ENCODE measurements at regions not wholly inside any gene's neighbourhood (a gene's known extent, or its start where the extent isn't known, plus 50 kb on each side); places are given as distances from the start of the nearest gene placed in this dataset.

GRCh38 chr13:39106216-39107005 lies 68.2 kb downstream of the NHLRC3 start:
- no peak for DNase-seq (ENCODE audit: low read depth in 2 of 2)
- Histone ChIP-seq H4K20me1 (ENCODE audit: control insufficient read depth, extremely low read depth, insufficient read depth, low read length) (no peaks in the 10 kb centered on the region), H3K27ac (ENCODE audit: insufficient read depth, low read length) (no peak overlapping the region), H3K9ac (ENCODE audit: insufficient read depth, low read length) (no peak overlapping the region), H3K4me3 (replicated peaks in 1 of 4; ENCODE audit: control extremely low read depth in 1 of 4, insufficient read depth in 1 of 4, low read depth in 3 of 4, low read length in 4 of 4) (no peak overlapping the region), H3K4me2 (ENCODE audit: extremely low read depth, insufficient read depth, low read length) (no peak overlapping the region), H3K36me3 (ENCODE audit: control insufficient read depth, insufficient read depth, low read length) (no peaks in the 10 kb centered on the region), H3K9me3 (ENCODE audit: control insufficient read depth, insufficient read depth, low read depth, low read length) (no peaks in the 10 kb centered on the region), H3K4me1 (ENCODE audit: control insufficient read depth, extremely low read depth, insufficient read depth, low read length) (no peaks in the 10 kb centered on the region), H3K27me3 (ENCODE audit: control insufficient read depth, insufficient read depth, low read length) (no peaks in the 10 kb centered on the region), H3K79me2 (ENCODE audit: control insufficient read depth, insufficient read depth, low read length) (no peaks in the 10 kb centered on the region), H2AFZ (ENCODE audit: low read length) (no peak overlapping the region)
- no peak for TF ChIP-seq EZH2 (IDR thresholded peaks at IDR 0.05; ENCODE audit: low read length, missing control alignments)
- no peak for TF ChIP-seq CTCF (conservative IDR thresholded peaks at IDR 0.05 in 1 of 2, IDR thresholded peaks at IDR 0.05 in 1 of 2; ENCODE audit: low read depth in 1 of 2, low read length in 2 of 2)

GRCh38 chr13:39107561-39107960 lies 69.3 kb downstream of the NHLRC3 start:
- DNase-seq (ENCODE audit: low read depth in 2 of 2), result no peak
- H2AFZ ChIP-seq (ENCODE audit: low read length), result no peak overlapping the region

GRCh38 chr13:39108783-39109182 lies 70.5 kb downstream of the NHLRC3 start:
- H3K27me3 ChIP-seq (ENCODE audit: control insufficient read depth, insufficient read depth, low read length), result no peaks in the 10 kb centered on the region
- H2AFZ ChIP-seq (ENCODE audit: low read length), result no peak overlapping the region
- H3K36me3 ChIP-seq (ENCODE audit: control insufficient read depth, insufficient read depth, low read length), result no peaks in the 10 kb centered on the region
- no peak overlapping the region for H3K9ac ChIP-seq (ENCODE audit: insufficient read depth, low read length)
- H3K79me2 ChIP-seq (ENCODE audit: control insufficient read depth, insufficient read depth, low read length), result no peaks in the 10 kb centered on the region
- H3K4me2 ChIP-seq (ENCODE audit: extremely low read depth, insufficient read depth, low read length), result no peak overlapping the region
- no peaks in the 10 kb centered on the region for H4K20me1 ChIP-seq (ENCODE audit: control insufficient read depth, extremely low read depth, insufficient read depth, low read length)
- no peaks in the 10 kb centered on the region for H3K9me3 ChIP-seq (ENCODE audit: control insufficient read depth, insufficient read depth, low read depth, low read length)
- H3K4me3 ChIP-seq (replicated peaks in 1 of 4; ENCODE audit: control extremely low read depth in 1 of 4, insufficient read depth in 1 of 4, low read depth in 3 of 4, low read length in 4 of 4), result no peak overlapping the region
- TF ChIP-seq CTCF (conservative IDR thresholded peaks at IDR 0.05 in 1 of 2, IDR thresholded peaks at IDR 0.05 in 1 of 2; ENCODE audit: low read depth in 1 of 2, low read length in 2 of 2) (no peak), EZH2 (IDR thresholded peaks at IDR 0.05; ENCODE audit: low read length, missing control alignments) (no peak)
- no peak for DNase-seq (ENCODE audit: low read depth in 2 of 2)
- no peak overlapping the region for H3K27ac ChIP-seq (ENCODE audit: insufficient read depth, low read length)
- H3K4me1 ChIP-seq (ENCODE audit: control insufficient read depth, extremely low read depth, insufficient read depth, low read length), result no peaks in the 10 kb centered on the region

More at GRCh38 chr13:39107561-39107960, 69.3 kb downstream of the NHLRC3 start:
- Histone ChIP-seq H3K27ac (ENCODE audit: insufficient read depth, low read length) (no peak overlapping the region), H3K4me1 (ENCODE audit: control insufficient read depth, extremely low read depth, insufficient read depth, low read length) (no peaks in the 10 kb centered on the region), H3K4me2 (ENCODE audit: extremely low read depth, insufficient read depth, low read length) (no peak overlapping the region), H4K20me1 (ENCODE audit: control insufficient read depth, extremely low read depth, insufficient read depth, low read length) (no peaks in the 10 kb centered on the region), H3K27me3 (ENCODE audit: control insufficient read depth, insufficient read depth, low read length) (no peaks in the 10 kb centered on the region), H3K9me3 (ENCODE audit: control insufficient read depth, insufficient read depth, low read depth, low read length) (no peaks in the 10 kb centered on the region), H3K79me2 (ENCODE audit: control insufficient read depth, insufficient read depth, low read length) (no peaks in the 10 kb centered on the region), H3K9ac (ENCODE audit: insufficient read depth, low read length) (no peak overlapping the region), H3K4me3 (replicated peaks in 1 of 4; ENCODE audit: control extremely low read depth in 1 of 4, insufficient read depth in 1 of 4, low read depth in 3 of 4, low read length in 4 of 4) (no peak overlapping the region), H3K36me3 (ENCODE audit: control insufficient read depth, insufficient read depth, low read length) (no peaks in the 10 kb centered on the region)
- TF ChIP-seq EZH2 (IDR thresholded peaks at IDR 0.05; ENCODE audit: low read length, missing control alignments), result no peak
- no peak for TF ChIP-seq CTCF (conservative IDR thresholded peaks at IDR 0.05 in 1 of 2, IDR thresholded peaks at IDR 0.05 in 1 of 2; ENCODE audit: low read depth in 1 of 2, low read length in 2 of 2)
